ENCODE measurements at regions not wholly inside any gene's neighbourhood (a gene's known extent, or its start where the extent isn't known, plus 50 kb on each side); places are given as distances from the start of the nearest gene placed in this dataset.

DNA sequence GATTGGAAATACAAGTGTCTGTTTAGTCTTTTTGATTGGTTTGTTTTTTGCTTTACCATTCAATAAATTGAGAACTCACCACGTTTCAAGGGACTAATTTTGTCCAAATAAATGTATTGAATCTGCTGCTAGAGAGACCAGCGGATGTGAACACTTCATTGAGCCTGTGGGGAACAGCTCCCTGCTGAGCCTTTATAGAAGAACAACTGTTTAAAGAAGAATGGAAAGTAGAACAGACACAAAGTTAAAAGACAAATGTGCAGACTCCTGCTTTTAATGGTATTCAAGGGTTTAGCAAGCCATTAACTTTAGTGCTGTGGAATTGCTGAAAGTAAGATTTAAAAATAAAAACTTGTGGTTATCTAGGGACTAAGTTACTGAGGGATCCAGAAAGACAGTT lies 817.7 kb upstream of the B3GALT2 start:
- TF ChIP-seq, protein P1, sequence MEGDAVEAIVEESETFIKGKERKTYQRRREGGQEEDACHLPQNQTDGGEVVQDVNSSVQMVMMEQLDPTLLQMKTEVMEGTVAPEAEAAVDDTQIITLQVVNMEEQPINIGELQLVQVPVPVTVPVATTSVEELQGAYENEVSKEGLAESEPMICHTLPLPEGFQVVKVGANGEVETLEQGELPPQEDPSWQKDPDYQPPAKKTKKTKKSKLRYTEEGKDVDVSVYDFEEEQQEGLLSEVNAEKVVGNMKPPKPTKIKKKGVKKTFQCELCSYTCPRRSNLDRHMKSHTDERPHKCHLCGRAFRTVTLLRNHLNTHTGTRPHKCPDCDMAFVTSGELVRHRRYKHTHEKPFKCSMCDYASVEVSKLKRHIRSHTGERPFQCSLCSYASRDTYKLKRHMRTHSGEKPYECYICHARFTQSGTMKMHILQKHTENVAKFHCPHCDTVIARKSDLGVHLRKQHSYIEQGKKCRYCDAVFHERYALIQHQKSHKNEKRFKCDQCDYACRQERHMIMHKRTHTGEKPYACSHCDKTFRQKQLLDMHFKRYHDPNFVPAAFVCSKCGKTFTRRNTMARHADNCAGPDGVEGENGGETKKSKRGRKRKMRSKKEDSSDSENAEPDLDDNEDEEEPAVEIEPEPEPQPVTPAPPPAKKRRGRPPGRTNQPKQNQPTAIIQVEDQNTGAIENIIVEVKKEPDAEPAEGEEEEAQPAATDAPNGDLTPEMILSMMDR (IDR thresholded peaks at IDR 0.05; ENCODE audit: poor library complexity): no peak
- no peak for TF ChIP-seq EZH2 (IDR thresholded peaks at IDR 0.05; ENCODE audit: borderline replicate concordance)
- no peak for TF ChIP-seq EZH2phosphoT487 (IDR thresholded peaks at IDR 0.05; ENCODE audit: low read depth, severe bottlenecking, unreplicated experiment)
